ENCODE measurements at regions not wholly inside any gene's neighbourhood (a gene's known extent, or its start where the extent isn't known, plus 50 kb on each side); places are given as distances from the start of the nearest gene placed in this dataset.

DNA sequence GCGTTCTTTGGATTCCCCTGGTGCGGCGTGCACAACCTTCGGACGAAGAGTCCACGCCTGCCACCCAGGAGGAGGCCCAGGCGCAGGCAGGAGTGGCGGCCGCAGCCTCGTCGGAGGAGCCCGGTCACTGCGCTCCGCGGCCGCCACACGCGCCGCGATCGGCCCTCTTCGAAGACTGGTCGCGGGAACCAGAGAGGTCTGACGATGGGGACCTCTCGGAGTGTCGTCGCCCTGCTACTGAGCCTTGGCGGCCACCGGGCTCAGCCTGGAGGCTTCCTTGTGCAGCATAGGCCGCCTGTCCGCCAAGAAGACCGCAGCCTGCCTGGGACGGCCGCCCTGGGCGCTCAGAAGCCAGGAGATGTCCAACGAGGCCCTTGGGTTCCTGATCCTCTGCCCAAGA is 112.5 kb upstream of the SELENOP start:
- TF ChIP-seq, protein P1, sequence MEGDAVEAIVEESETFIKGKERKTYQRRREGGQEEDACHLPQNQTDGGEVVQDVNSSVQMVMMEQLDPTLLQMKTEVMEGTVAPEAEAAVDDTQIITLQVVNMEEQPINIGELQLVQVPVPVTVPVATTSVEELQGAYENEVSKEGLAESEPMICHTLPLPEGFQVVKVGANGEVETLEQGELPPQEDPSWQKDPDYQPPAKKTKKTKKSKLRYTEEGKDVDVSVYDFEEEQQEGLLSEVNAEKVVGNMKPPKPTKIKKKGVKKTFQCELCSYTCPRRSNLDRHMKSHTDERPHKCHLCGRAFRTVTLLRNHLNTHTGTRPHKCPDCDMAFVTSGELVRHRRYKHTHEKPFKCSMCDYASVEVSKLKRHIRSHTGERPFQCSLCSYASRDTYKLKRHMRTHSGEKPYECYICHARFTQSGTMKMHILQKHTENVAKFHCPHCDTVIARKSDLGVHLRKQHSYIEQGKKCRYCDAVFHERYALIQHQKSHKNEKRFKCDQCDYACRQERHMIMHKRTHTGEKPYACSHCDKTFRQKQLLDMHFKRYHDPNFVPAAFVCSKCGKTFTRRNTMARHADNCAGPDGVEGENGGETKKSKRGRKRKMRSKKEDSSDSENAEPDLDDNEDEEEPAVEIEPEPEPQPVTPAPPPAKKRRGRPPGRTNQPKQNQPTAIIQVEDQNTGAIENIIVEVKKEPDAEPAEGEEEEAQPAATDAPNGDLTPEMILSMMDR (IDR thresholded peaks at IDR 0.05), result no peak
- TF ChIP-seq POLR2A (IDR thresholded peaks at IDR 0.05), result no peak

Measured in thyroid gland (tissue), 4 donors.